ENCODE measurements at regions not wholly inside any gene's neighbourhood (a gene's known extent, or its start where the extent isn't known, plus 50 kb on each side); places are given as distances from the start of the nearest gene placed in this dataset.
"Not testable (repeated sequence)": the region's sequence is repeated elsewhere in the genome, so short reads cannot be mapped to it uniquely, and the experiment has no call there.

- not testable (repeated sequence) for TF ChIP-seq CTCF, POLR2A, EP300 (IDR thresholded peaks at IDR 0.05)
These were observed 53.1 kb upstream of the POTEH start for GRCh38 chr22:15636765-15637164.
